ENCODE measurements at regions not wholly inside any gene's neighbourhood (a gene's known extent, or its start where the extent isn't known, plus 50 kb on each side); places are given as distances from the start of the nearest gene placed in this dataset.

- no peaks in the 10 kb centered on the region for H3K9me3 ChIP-seq (replicated peaks; ENCODE audit: insufficient read depth, low read length)
- no peaks in the 10 kb centered on the region for H3K27me3 ChIP-seq (replicated peaks; ENCODE audit: insufficient read depth, low read length)
- H4K20me1 ChIP-seq (ENCODE audit: insufficient read depth, low read length): no peaks in the 10 kb centered on the region
- no peaks in the 10 kb centered on the region for H3K4me1 ChIP-seq (ENCODE audit: low read length)
- H2AFZ ChIP-seq (ENCODE audit: low read length): no peak overlapping the region
- no peaks in the 10 kb centered on the region for H3K79me2 ChIP-seq (ENCODE audit: low read length)
- H3K4me3 ChIP-seq (ENCODE audit: low read length): no peak overlapping the region
- H3K36me3 ChIP-seq (replicated peaks; ENCODE audit: insufficient read depth, low read length): no peaks in the 10 kb centered on the region
- TF ChIP-seq EZH2 (optimal IDR thresholded peaks at IDR 0.05; ENCODE audit: low read depth, low read length) (no peak), EZH2phosphoT487 (IDR thresholded peaks at IDR 0.05; ENCODE audit: low read length) (no peak), CTCF (IDR thresholded peaks at IDR 0.05; ENCODE audit: low read length) (no peak)
- no peak for DNase-seq
- H3K9ac ChIP-seq (ENCODE audit: low read length): no peak overlapping the region
- H3K4me2 ChIP-seq (ENCODE audit: low read depth, low read length): no peak overlapping the region
- no peaks in the 10 kb centered on the region for H3K9me2 ChIP-seq (replicated peaks; ENCODE audit: insufficient read depth, low read length)
- no peak overlapping the region for H3K27ac ChIP-seq (ENCODE audit: low read length)
- no peaks in the 10 kb centered on the region for H3F3A ChIP-seq (ENCODE audit: insufficient read depth, low read length)
Observed at GRCh38 chr2:125535089-125535488, 1120.9 kb upstream of the GYPC start.

GRCh38 chr2:125543968-125544514 is 1111.9 kb upstream of the GYPC start:
- H3K9me2 ChIP-seq (replicated peaks; ENCODE audit: insufficient read depth, low read length): no peaks in the 10 kb centered on the region
- TF ChIP-seq EZH2 (optimal IDR thresholded peaks at IDR 0.05; ENCODE audit: low read depth, low read length) (no peak), EZH2phosphoT487 (IDR thresholded peaks at IDR 0.05; ENCODE audit: low read length) (no peak), CTCF (IDR thresholded peaks at IDR 0.05; ENCODE audit: low read length) (no peak)

GRCh38 chr2:125553768-125554167 is 1102.2 kb upstream of the GYPC start:
- no peaks in the 10 kb centered on the region for H3K9me3 ChIP-seq (replicated peaks; ENCODE audit: insufficient read depth, low read length)
- H3K9me2 ChIP-seq (replicated peaks; ENCODE audit: insufficient read depth, low read length): no peaks in the 10 kb centered on the region
- TF ChIP-seq CTCF (IDR thresholded peaks at IDR 0.05; ENCODE audit: low read length) (no peak), EZH2 (optimal IDR thresholded peaks at IDR 0.05; ENCODE audit: low read depth, low read length) (no peak), EZH2phosphoT487 (IDR thresholded peaks at IDR 0.05; ENCODE audit: low read length) (no peak)
- no peaks in the 10 kb centered on the region for H3K36me3 ChIP-seq (replicated peaks; ENCODE audit: insufficient read depth, low read length)
- no peak overlapping the region for H2AFZ ChIP-seq (ENCODE audit: low read length)
- no peak for DNase-seq
- no peaks in the 10 kb centered on the region for H3K27me3 ChIP-seq (replicated peaks; ENCODE audit: insufficient read depth, low read length)
- no peaks in the 10 kb centered on the region for H3K4me1 ChIP-seq (ENCODE audit: low read length)
- no peak overlapping the region for H3K27ac ChIP-seq (ENCODE audit: low read length)
- H3K4me3 ChIP-seq (ENCODE audit: low read length): no peak overlapping the region
- H3K9ac ChIP-seq (ENCODE audit: low read length): no peak overlapping the region
- no peaks in the 10 kb centered on the region for H4K20me1 ChIP-seq (ENCODE audit: insufficient read depth, low read length)
- no peak overlapping the region for H3K4me2 ChIP-seq (ENCODE audit: low read depth, low read length)
- no peaks in the 10 kb centered on the region for H3K79me2 ChIP-seq (ENCODE audit: low read length)
- H3F3A ChIP-seq (ENCODE audit: insufficient read depth, low read length): no peaks in the 10 kb centered on the region

More at GRCh38 chr2:125543968-125544514, 1111.9 kb upstream of the GYPC start:
- no peaks in the 10 kb centered on the region for H3K36me3 ChIP-seq (replicated peaks; ENCODE audit: insufficient read depth, low read length)
- no peak overlapping the region for H3K9ac ChIP-seq (ENCODE audit: low read length)
- no peaks in the 10 kb centered on the region for H3F3A ChIP-seq (ENCODE audit: insufficient read depth, low read length)
- H3K27me3 ChIP-seq (replicated peaks; ENCODE audit: insufficient read depth, low read length): no peaks in the 10 kb centered on the region
- H3K9me3 ChIP-seq (replicated peaks; ENCODE audit: insufficient read depth, low read length): no peaks in the 10 kb centered on the region
- no peak overlapping the region for H3K4me2 ChIP-seq (ENCODE audit: low read depth, low read length)
- H3K4me1 ChIP-seq (ENCODE audit: low read length): no peaks in the 10 kb centered on the region
- H4K20me1 ChIP-seq (ENCODE audit: insufficient read depth, low read length): no peaks in the 10 kb centered on the region
- no peak overlapping the region for H2AFZ ChIP-seq (ENCODE audit: low read length)
- DNase-seq: no peak
- no peaks in the 10 kb centered on the region for H3K79me2 ChIP-seq (ENCODE audit: low read length)
- no peak overlapping the region for H3K4me3 ChIP-seq (ENCODE audit: low read length)
- H3K27ac ChIP-seq (ENCODE audit: low read length): no peak overlapping the region
